NCI-H82 (cell line): ENCODE measurements at regions not wholly inside any gene's neighbourhood (a gene's known extent, or its start where the extent isn't known, plus 50 kb on each side); places are given as distances from the start of the nearest gene placed in this dataset.

Source experiments
- DNase-seq: peaks from one replicate; lab custom pipeline; 2025; lab: John Stamatoyannopoulos, UW

DNA sequence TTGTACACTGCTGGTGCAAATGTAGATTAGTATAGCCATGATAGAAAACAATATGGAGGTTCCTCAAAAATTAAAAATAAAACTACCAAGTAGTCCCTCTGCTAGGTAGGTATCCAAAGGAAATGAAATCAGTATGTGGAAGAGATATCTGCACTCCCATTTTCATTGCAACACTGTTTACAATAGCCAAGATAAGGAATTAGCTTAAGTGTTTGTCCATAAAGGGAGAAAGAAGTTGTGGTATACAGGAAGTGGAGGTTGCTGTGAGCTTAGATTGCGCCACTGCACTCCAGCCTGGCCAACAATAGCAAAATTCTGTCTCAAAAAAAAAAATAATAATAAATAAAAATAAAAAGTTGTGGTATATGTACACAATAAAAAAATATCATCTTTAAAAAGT lies 325.0 kb upstream of the EMCN start:
- DNase-seq = no peak

DNA sequence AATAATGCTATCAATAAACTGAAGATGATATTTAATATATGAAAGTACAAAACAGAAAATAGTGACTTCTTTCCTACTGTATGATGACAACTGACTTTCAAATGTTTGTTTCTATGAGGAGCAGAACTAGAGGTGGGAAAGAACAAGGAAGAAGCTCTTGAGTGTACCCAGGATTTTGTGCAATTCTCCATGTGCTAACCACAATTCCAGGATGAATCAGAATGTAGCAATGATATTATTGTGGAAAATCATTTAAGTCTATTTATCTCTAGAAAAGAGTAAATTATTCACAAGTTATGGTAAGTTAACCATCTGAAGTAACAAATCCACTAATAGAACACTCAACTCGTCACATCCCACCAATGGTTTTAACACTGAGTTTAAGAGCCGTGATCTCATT lies 324.1 kb upstream of the EMCN start:
- no peak for DNase-seq

DNA sequence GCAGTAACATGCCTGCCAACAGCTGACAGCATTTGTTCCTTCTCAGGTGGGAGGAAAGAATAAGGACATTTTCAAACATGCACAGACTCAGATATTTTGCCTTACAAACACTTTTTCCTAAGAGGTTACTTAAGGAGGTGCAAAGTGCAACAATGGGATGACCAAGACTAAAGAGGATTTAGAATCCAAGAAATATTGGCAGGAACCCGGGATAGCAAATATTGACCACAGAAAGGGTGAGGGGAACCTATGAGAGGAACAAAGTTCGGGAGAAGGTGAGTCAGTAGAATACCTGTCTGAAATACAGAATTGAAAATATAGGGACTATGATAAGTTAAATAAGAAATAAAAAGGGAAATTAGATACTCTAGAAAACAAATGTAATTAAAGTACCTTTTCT lies 321.9 kb upstream of the EMCN start:
- DNase-seq = no peak

DNA sequence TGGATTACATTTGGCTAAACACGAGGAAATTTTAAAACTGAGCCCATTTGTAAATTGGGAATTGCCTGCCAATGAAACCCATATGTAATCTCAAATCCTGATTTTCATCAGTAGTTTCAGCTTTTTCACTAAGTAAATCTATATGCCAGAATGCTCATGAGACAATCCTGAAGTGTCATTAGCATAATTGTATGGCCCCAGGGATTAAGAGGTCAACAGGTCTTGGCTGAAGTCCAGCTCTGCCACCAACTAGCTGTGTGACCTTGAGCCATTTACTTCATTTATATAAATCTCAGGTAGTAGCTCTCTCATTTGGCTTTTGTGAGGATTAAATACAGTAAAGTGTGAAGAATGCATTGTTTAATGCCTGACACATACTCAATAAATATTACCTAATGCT lies 320.5 kb upstream of the EMCN start:
- DNase-seq = peak; percentile 58

DNA sequence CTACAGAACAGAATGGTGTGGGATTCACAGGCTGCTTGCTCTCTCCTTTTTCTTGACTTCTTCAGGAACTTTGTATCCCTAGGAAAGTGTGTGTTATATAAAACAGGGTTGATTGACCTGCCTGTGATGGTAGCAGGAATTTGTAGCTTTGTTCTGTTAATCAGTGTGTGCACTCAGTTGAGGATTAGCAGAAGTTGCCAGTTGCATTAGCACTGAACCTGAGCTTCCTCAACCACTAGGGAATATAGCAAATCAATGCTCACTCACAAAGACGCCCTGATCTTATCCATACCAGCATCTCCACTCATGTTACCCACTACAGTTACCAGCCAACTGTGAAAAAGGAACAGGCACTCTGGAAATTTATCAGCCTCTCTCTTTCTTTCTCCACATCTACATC lies 319.1 kb upstream of the EMCN start:
- peak; percentile 15 for DNase-seq

DNA sequence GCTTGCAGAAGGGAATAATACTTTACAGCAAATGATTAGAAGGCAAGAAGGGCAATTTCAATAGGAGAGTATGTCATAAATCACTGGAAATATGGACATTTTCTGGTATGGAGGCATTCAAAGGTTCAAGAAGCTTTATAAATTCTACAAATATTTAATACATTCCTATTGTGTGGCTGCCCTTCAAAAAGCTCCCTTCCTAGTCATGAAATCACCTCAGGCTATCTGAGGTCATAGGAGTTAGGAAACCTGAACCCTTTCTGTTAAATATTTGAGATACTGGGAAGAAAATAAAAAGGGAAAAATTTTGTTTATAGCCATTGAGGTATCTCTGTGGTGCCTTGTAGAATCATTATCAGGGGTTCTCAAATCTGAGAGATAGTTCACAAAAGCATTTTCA lies 316.8 kb upstream of the EMCN start:
- no peak for DNase-seq

DNA sequence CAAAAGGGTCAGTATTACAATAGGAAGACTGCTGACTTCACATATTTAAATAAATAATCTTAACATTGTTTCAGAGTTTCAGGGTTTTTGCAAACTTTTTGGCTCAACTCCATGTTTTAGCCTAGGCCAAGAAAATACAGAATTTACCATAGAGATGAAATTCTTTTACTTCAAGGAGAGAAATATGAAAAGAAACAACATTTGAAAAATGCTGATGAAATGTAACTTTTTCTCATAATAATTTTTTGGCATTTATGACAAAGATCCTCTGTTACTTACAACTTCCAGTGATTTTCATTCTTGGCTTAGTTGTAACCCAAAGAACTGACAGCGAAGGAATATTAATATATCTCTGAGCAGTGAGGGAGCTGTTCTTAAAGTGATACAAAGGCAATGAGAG lies 316.1 kb upstream of the EMCN start:
- no peak for DNase-seq

DNA sequence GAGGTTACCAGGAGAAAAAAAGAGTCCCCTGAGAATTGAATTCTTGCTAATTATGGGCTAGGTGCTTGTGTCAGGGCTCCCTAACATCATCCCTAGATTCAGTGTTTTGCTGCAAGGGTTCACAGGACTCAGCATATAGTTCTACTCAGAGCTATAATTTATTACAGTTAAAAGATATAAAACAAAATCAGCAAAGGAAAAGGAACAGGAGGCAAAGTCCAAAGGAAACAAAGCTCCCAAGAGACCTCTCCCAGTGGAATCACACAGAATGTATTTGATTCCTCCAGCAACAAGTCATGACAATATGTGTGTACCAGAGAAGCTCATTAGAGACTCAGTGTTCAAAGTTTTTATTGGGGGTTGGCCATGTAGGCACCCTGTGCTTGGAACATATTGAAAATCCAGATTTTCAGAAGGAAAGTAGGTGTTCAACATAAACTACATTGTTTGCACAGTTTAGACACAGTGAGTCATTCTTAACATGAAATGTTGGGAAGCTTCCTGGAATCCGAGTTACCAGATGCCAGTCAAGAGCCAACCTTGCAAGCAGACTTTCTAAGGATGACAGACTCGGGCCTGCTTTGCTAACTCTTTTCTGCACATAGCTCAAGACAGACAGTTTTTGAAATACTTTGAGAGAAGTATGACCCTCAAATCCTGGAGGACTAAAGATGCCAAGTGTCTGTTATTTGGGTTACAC lies 311.3 kb upstream of the EMCN start:
- DNase-seq = no peak

DNA sequence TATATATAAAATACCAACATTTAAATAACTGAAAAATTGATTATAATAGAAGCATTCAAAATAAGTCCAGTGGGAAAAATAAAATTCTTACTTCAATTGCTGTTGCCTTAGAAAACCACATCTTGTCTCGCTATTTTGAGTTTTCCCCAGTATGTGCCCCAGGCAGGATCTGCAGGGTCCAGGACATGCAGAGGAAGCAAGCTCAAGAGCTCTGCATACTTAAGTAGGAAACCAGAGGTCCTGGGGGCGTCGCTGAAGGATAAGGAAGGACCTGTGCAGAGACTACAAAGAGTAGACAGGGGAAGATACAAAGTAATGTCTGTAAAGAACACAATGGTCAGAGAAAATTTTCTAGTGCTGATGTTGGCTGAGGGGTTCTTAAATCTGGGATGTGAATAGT lies 310.5 kb upstream of the EMCN start:
- no peak for DNase-seq

DNA sequence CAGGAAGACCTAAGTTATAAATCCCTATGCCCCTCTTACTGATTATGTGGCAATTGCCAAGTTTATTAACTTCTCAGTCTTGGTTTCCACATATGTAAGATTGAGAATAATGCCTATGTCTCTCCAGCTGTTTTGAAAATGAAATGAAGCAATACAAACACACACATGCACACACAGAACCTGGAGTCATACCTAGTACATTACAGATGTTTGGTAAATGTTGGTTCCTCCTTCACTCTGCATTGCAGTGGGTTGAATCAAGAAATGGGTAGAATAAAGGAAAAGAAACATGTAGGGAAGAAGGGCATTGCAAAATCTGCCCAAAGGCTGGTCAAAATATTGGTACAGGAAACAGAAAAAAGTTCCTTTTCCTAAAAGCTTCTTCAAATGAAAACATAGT lies 309.9 kb upstream of the EMCN start:
- no peak for DNase-seq

DNA sequence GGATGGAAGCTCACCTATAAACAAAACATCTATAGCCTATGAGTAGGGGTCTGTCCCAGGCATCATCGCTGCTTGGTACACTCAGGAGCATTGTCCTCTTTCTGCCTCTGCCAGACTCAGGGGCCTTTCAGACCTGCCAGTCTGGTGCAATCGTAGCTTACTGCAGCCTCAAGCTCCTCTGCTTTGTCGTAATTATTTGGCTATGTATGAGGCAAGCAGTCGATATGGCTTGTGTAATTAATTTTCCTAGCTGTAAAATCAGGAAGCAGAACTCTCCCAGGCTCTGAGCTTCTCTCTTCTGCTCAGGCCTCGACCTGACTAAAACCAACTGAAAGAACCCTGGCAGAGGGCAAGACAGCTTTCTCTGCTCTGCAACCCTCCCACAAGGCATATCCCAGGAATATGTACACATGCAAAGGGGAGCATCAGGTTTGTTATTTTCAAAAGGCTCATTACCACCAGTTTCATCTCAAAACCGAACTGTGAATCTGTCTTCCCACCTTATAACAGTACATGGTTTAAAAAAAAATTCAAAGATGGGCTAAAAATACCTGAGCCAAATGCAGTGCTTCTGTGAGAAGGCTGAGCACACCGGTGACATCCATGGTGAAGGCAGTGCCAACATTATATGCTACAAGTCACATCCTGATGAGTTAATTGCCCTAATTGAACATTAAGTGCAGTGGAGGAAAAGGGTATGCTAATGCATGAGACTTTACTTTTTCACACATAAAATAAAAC lies 309.2 kb upstream of the EMCN start:
- no peak for DNase-seq

DNA sequence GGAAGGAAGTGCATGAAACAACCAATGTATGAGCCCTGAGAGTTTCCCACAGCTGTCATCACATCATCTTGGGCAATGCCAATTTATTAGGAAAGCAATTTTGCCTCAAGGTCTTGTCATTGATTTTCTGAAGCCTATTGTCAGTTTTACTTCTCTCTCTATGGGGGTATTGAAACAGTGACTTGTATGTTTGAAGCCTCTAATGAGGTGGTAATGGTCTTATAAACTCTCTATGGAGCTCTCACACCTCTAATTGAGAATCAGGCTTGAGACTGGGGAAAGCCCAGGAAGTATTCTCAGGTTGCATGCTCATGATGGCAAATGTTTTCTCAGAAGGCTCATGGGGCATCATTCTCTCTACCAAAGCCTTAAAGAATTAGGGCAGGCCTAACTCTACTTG lies 308.2 kb upstream of the EMCN start:
- DNase-seq = no peak

DNA sequence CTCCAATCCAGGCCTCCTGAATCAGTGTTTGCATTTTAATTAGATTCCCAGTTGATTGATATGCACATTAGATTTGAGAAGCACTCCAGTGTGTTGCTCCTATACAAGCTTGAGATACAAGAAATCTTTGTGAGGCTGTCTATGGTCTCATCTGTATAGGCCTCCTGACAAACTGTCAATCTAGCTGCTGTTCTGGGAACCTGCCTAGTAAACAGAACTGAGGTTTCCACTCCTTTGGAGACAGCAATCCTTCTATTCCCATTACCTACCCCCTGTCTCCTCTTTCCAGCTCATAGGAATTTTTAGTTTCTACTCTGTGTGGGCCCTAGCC lies 306.1 kb upstream of the EMCN start:
- no peak for DNase-seq

DNA sequence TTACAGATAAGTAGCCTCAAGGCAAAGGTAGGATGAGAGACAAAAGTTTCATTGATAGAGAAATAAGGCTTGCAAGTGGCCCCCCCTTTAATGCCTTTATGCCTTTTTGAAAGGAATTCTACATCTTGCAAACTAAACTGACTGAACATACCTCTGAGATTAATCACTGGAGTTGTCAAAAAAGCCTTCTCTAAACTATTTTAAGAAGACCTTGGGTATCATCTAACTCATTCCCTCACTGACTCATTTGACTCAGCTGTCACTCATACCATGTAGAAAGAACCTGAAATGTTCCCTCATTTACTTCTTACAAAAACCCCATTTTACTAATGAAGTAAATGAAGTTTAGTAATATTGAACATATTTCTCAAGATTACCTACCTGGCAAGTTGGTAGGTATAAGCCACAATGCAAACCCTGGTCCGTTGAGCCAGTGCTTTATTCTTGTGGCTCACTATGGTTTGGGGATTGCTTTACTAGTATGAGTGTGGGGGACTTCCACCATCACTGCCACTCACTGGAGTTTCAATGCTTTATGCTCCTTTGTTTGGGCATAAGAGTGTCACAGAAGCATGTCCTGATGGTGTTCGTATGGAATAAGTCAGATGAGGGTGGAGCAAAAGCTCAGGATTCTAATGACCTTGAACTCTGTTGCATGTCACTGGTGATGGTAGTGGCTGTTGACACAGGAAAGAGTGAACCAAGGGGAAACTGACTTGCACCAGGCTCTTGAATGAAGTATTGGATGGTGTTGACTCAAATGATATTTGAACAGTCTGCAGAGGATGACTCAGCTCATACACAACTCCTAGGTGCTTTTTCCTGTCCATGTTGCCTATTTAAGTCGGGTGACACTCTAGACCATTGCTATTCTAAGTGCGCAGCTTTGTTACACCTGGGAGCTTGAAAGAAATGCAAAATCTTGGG lies 305.5 kb upstream of the EMCN start:
- DNase-seq = no peak

DNA sequence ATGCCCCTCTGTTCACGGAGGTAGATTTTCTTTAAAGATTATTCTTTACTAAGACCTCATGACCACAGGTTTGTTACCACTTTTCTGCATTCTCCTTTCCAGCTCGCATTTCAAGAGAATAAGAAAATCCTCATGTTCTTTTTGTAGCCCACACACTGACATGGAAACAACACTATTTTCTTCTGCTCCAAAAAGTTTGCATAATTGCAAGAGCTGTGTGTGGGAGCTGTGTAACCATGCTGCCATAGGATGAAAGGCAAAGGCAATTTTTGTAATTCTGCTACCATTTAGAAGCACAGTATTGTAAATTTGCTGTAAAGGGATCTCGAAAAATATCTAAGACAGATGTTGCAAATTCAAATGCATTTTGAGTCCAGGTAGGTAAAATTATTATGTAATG lies 302.4 kb upstream of the EMCN start:
- DNase-seq = no peak

DNA sequence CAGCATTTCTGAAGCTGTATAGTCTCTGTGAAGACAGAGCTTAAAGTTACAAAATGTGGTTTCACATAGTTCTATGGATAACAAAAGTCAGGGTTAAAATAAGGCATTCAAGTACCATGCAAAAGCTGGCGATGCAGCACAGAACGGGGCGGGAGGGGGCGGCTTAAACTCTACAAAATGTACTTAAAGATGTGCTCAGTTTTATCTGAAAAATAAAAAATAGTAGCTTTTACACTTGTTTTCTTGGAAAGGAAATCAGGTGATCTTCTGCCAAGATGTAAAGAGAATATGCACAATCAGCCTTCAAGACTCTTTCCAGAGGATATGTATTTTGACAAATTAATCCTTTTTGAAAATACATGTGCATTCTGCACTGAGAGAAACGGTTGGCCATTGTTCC lies 301.7 kb upstream of the EMCN start:
- no peak for DNase-seq

DNA sequence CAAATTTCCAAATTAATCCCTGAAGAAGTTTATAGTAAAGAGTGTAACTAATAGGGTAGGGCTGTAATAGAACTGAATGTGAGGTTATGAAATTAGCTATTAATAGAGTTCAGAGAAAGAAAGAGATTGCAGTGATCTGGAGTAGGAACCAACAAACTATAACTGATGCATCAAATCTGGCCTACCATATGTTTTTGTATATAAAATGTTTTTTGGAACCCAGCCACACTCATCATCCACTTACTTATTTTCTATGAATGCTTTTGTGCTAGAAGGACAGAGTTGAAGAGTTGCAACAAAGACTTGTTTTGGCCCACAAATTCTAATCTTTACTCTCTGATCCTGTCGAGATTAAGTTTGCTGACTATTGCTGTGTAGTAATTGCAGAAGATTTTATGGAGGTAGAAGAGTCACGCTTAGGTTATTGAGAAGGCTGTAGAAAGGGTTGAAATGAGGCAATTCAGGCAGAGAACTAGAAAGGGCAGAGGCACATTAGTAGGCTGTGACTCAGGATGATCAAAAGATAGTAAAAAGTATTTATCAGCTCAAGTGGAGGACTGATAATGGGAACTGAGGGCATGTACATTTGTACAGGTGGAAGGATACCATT lies 298.7 kb upstream of the EMCN start:
- no peak for DNase-seq

DNA sequence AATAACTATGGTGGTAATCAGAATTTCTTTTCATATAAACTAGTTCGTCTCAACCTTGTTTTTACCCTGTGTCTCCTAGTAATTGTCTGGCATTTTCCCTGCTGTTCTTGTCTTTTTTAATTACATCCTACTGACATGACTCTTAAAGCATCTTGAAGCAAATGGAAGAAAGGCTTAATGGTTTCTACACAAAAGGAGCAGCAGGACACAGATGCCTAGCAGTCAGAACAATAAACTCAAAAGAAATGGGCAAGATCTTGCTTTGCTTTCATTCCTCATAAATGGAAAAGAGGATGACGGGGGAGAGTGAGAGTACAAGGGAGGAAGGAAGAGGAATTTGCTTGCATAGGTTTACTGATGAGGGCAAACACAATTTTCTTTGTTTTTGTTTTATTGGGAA lies 293.2 kb upstream of the EMCN start:
- no peak for DNase-seq

DNA sequence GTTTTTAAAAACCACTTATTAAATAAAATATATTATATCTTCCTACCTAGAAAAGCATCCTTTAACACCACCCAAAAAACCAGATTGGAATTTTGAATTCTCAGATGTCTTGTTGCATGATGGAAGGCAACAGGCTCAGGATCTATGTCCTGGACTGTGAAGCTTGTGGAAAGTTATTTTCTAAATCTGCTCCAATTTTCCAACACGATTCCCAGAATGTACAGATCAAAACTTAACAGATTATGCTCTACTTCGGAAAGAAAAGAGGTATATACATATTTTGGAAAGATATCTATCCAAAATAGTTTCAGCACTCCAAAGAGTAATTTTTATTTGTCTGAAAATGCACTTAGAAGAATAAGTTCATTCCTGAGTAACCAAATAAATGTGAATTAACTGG lies 291.7 kb upstream of the EMCN start:
- no peak for DNase-seq

DNA sequence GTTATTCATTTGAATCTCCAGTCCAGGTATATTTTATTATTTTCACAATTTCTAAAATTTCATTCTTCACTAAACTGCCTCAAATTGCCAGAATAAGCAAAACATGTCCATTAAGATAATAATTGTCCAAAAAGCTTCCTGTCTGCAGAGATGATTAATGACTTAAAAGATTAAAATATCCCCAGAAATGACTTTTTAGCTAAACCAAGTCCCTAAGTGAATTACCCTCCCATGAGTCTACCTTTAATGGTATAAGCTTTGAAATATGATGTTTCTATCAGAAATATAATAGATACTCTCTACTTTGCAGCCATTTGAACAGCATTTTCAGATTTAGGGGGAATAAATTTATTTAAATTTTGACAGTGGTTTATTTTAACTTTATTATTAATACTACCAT lies 289.2 kb upstream of the EMCN start:
- no peak for DNase-seq

DNA sequence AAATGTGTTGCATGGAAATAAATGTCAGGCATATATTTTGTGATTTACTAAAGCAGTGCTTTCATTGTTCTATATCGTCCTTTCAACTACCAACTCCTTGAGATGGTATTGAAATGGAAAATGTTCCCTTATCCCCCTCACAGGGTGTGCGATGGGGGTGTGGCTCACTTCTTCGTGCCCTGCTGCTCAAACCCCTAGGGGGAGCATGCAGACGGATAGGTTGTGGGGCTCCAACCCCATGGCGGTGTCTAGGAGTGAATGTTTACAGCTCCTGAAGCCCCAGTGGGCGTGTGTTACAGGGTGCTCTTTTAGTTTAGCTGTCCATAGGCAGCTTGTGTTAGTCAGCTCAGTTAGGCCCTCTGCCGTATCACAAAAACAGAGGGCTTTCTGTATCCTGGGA lies 287.7 kb upstream of the EMCN start:
- no peak for DNase-seq

DNA sequence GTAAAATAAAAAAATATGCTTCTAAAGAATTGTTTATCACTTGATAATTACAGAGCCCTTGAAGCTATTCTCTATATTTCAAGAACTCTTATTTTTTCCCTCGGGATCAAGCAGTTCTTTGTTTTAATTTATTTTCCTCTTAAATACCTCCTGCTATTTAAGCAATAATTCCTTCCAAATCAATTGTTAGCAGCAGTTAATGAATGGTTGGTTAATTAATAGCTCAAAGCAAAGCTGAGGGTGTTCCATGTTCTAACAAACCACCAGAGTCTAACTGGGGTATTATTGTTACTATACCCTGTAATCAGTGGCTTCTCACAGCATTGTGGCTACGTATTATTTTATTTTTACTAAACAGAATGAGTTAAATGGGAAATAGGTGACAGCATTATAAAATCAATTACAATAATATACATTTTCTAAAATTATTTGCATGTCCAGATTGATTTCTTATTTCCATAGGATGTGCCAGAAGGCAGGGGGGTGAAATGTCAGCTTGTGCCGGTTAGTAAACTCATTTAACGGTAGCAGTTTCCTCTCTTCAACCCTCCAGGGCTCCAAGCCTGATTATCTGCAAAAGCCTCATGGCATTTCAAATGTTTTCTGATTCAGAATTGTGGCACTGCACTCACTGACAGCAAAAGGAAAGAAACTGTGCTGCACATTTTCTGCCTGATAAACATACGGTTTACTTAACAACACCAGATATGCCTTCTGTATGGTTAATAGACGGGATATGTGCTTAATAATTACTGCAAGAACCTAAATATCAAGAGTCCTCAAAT lies 286.9 kb upstream of the EMCN start:
- DNase-seq = no peak
